GM23248 (cell line): ENCODE measurements at regions not wholly inside any gene's neighbourhood (a gene's known extent, or its start where the extent isn't known, plus 50 kb on each side); places are given as distances from the start of the nearest gene placed in this dataset.

Experiments used
- DNase-seq: peaks from one replicate; pipeline ENCODE4 v3.0.0-alpha.2; 2015
- H2AFZ ChIP-seq: fragments of 200-600 bp; sonication (generic); 2 replicates; pipeline ENCODE4 v1.6.1; 2016; ENCODE audit warnings: antibody characterized with exemption
- H3F3A ChIP-seq: fragments of 200-600 bp; sonication (generic); 2 replicates; pipeline ENCODE4 v1.6.1; 2016; ENCODE audit warnings: mild to moderate bottlenecking, antibody characterized with exemption, mixed run types; ENCODE audit not compliant: insufficient read depth
- H3K27ac ChIP-seq: fragments of 200-600 bp; sonication (generic); 2 replicates; pipeline ENCODE4 v1.5.1; 2016; ENCODE audit warnings: mild to moderate bottlenecking
- H3K27me3 ChIP-seq: fragments of 200-600 bp; sonication (generic); replicated peaks from 2 replicates; pipeline ENCODE4 v1.6.1; 2016; ENCODE audit warnings: mild to moderate bottlenecking; ENCODE audit not compliant: insufficient read depth
- H3K36me3 ChIP-seq: fragments of 200-600 bp; sonication (generic); 2 replicates; pipeline ENCODE4 v1.6.1; 2016; ENCODE audit warnings: low read depth, mild to moderate bottlenecking
- H3K4me1 ChIP-seq: fragments of 200-600 bp; sonication (generic); 2 replicates; pipeline ENCODE4 v1.6.1; 2016; ENCODE audit warnings: mild to moderate bottlenecking; ENCODE audit not compliant: insufficient read depth
- H3K4me2 ChIP-seq: fragments of 200-600 bp; sonication (generic); one replicate; pipeline ENCODE4 v1.6.1; 2016; ENCODE audit warnings: mild to moderate bottlenecking; ENCODE audit not compliant: unreplicated experiment
- H3K4me3 ChIP-seq: fragments of 200-600 bp; sonication (generic); 2 replicates; pipeline ENCODE4 v1.5.1; 2016; ENCODE audit warnings: mild to moderate bottlenecking
- H3K79me2 ChIP-seq: fragments of 200-600 bp; sonication (generic); 2 replicates; pipeline ENCODE4 v1.6.1; 2016; ENCODE audit warnings: mild to moderate bottlenecking; ENCODE audit not compliant: insufficient read depth
- H3K9ac ChIP-seq: fragments of 200-600 bp; sonication (generic); 2 replicates; pipeline ENCODE4 v1.6.1; 2016; ENCODE audit warnings: mild to moderate bottlenecking
- H3K9me2 ChIP-seq: fragments of 200-600 bp; sonication (generic); 2 replicates; pipeline ENCODE4 v1.6.1; 2016; ENCODE audit warnings: mixed run types, mild to moderate bottlenecking, moderate library complexity; ENCODE audit not compliant: insufficient read depth
- H3K9me3 ChIP-seq: fragments of 200-600 bp; sonication (generic); one replicate; pipeline ENCODE4 v1.6.1; 2017; ENCODE audit warnings: low read depth
- H4K20me1 ChIP-seq: fragments of 200-600 bp; sonication (generic); 2 replicates; pipeline ENCODE4 v1.6.0; 2016; ENCODE audit not compliant: insufficient read depth
- EZH2 ChIP-seq: fragments of 200-600 bp; sonication (generic); IDR thresholded peaks from 2 replicates; pipeline ENCODE4 v1.6.1; 2018; ENCODE audit warnings: antibody characterized with exemption, mild to moderate bottlenecking; ENCODE audit not compliant: insufficient read depth, poor library complexity, severe bottlenecking
- EZH2phosphoT487 ChIP-seq: fragments of 200-600 bp; sonication (generic); IDR thresholded peaks from 2 replicates; pipeline ENCODE4 v1.6.1; 2018; ENCODE audit warnings: antibody characterized with exemption, moderate library complexity, mild to moderate bottlenecking, low read depth; ENCODE audit not compliant: insufficient read depth
- WGBS, 2 experiments: methylation state at CpG; one replicate each; pipeline ENCODE4 v1.1.6; 2015 to 2017; ENCODE audit warnings: low lambda C conversion rate in 2 of 2, low coverage in 1 of 2; ENCODE audit errors: missing lambda C conversion rate in 2 of 2; 5-methylcytosine and 5-hydroxymethylcytosine counted together
- in situ Hi-C: fragments of 300-500 bp; cut with MboI; formaldehyde crosslinking; loops from 2 replicates; pipeline ENCODE4 v1.15.0; 2020

DNA sequence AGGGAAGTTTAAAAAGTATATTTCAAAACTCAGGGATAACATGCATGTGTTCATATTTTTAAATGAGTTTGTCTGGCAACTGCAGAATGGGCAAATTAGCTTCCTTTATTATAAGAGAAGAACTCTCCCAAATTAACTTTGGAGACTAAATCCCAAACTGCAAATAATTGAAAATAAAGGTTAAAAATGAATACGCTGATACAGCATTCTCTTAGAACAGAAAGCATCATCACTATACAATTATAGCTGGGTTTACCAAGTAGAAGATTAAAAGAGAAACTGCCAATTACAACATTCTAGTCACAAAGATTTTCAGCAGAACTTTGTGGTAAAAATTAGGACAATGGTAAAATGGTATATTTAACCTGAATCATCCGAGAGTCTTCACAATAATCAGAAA lies 73.3 kb downstream of the OLFM4 start:
- Histone ChIP-seq H3K36me3 (no peaks in the 10 kb centered on the region), H3K4me1 (no peaks in the 10 kb centered on the region), H3K27ac (no peak overlapping the region), H3K79me2 (no peaks in the 10 kb centered on the region), H4K20me1 (no peaks in the 10 kb centered on the region), H3K4me2 (no peak overlapping the region), H3K9ac (no peak overlapping the region), H3K9me2 (no peaks in the 10 kb centered on the region), H3K4me3 (no peak overlapping the region), H3K9me3 (no peaks in the 10 kb centered on the region), H3K27me3 (no peaks in the 10 kb centered on the region), H3F3A (no peaks in the 10 kb centered on the region), H2AFZ (no peak overlapping the region)
- in situ Hi-C loops, result no loop called here
- TF ChIP-seq EZH2phosphoT487 (no peak), EZH2 (no peak)
- no peak for DNase-seq
- 37 to 38% methylated on average over 2 of the region's 2 CpGs for WGBS, 2 experiments

DNA sequence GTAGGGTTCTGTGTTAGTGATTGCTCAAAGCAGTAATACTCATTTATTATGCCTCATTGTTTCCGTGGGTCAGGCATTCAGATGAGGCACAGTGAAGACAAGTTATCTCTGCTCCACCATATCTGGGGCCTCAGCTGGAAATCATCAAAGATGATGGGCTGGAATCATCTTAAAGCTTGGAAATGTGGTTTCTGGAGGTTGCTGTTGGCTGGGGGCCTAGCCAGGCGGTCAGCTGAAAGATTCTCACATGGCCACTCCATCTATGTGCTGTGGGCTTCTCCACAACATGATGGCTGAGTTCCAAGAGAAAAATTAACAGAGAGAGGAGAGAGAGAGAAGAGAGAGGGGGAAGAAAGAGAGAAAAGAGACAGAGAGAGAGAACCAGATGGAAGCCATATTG lies 75.5 kb downstream of the OLFM4 start:
- in situ Hi-C loops, result no loop called here
- Histone ChIP-seq H3K27ac (no peak overlapping the region), H3K9me3 (no peaks in the 10 kb centered on the region), H4K20me1 (no peaks in the 10 kb centered on the region), H3K79me2 (no peaks in the 10 kb centered on the region), H3K4me3 (no peak overlapping the region), H2AFZ (no peak overlapping the region), H3F3A (no peaks in the 10 kb centered on the region), H3K9ac (no peak overlapping the region), H3K27me3 (no peaks in the 10 kb centered on the region), H3K4me1 (no peaks in the 10 kb centered on the region), H3K36me3 (no peaks in the 10 kb centered on the region), H3K4me2 (no peak overlapping the region), H3K9me2 (no peaks in the 10 kb centered on the region)
- TF ChIP-seq EZH2phosphoT487, result no peak
- no peak for TF ChIP-seq EZH2
- DNase-seq, result no peak
- 2 to 3% methylated on average over 2 of the region's 2 CpGs for whole genome bisulfite sequencing, 2 experiments

DNA sequence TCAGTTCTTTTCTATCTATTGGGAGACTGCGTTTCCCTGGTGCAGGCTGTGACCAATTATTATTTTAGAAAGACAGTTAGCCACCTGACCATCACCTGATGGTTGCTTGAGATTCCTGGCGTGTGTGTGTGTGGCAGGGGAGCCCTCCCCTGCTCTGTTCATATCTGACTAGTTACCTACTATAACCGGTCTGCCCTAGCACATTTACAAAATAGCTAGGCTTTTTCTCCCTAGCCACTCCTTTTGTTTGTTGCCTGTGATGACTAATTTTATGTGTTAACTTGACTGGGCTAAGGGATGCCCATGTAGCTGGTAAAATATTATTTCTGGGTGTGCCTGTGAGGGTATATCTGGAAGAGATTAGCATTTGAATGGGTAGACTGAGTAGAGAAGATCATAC lies 76.9 kb downstream of the OLFM4 start:
- no peak overlapping the region for H3K27ac ChIP-seq
- in situ Hi-C loops, result no loop called here
- H3K4me1 ChIP-seq, result no peaks in the 10 kb centered on the region
- DNase-seq, result no peak
- no peak overlapping the region for H3K4me2 ChIP-seq
- H3K4me3 ChIP-seq, result no peak overlapping the region
- H3K27me3 ChIP-seq, result no peaks in the 10 kb centered on the region
- no peaks in the 10 kb centered on the region for H3K36me3 ChIP-seq
- H3F3A ChIP-seq, result no peaks in the 10 kb centered on the region
- no peak overlapping the region for H3K9ac ChIP-seq
- no peaks in the 10 kb centered on the region for H3K9me2 ChIP-seq
- H3K9me3 ChIP-seq, result no peaks in the 10 kb centered on the region
- no peak for TF ChIP-seq EZH2phosphoT487
- no peak for TF ChIP-seq EZH2
- H4K20me1 ChIP-seq, result no peaks in the 10 kb centered on the region
- no peak overlapping the region for H2AFZ ChIP-seq
- no peaks in the 10 kb centered on the region for H3K79me2 ChIP-seq
- WGBS, 2 experiments, result 26 to 33% methylated on average over 3 of the region's 3 CpGs

DNA sequence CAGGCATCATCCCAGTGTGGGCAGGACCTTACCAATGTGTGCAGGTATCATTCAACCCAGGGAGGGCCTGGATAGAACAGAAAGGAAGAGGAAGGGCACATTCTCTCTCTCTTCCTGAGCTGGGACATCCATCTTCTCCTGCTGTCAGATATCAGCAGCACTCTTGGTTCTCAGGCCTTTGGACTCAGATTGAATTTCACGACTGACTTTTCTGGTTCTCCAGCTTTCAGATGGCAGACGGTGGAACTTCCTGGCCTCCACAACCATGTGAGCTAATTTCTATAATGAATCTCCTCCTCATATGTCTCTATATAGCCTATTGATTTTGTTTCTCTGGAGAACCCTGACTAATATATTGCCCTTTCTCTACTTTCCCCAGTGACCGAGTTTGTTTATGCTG lies 77.3 kb downstream of the OLFM4 start:
- no peak overlapping the region for H2AFZ ChIP-seq
- H3K9ac ChIP-seq, result no peak overlapping the region
- in situ Hi-C loops, result no loop called here
- TF ChIP-seq EZH2, result no peak
- no peak for TF ChIP-seq EZH2phosphoT487
- no peaks in the 10 kb centered on the region for H3K27me3 ChIP-seq
- no peaks in the 10 kb centered on the region for H3K4me1 ChIP-seq
- WGBS, 2 experiments, result 30 to 32% methylated on average over 3 of the region's 3 CpGs
- H3K79me2 ChIP-seq, result no peaks in the 10 kb centered on the region
- no peak overlapping the region for H3K4me2 ChIP-seq
- no peaks in the 10 kb centered on the region for H4K20me1 ChIP-seq
- H3K9me3 ChIP-seq, result no peaks in the 10 kb centered on the region
- H3F3A ChIP-seq, result no peaks in the 10 kb centered on the region
- DNase-seq, result no peak
- H3K27ac ChIP-seq, result no peak overlapping the region
- no peak overlapping the region for H3K4me3 ChIP-seq
- no peaks in the 10 kb centered on the region for H3K9me2 ChIP-seq
- no peaks in the 10 kb centered on the region for H3K36me3 ChIP-seq

DNA sequence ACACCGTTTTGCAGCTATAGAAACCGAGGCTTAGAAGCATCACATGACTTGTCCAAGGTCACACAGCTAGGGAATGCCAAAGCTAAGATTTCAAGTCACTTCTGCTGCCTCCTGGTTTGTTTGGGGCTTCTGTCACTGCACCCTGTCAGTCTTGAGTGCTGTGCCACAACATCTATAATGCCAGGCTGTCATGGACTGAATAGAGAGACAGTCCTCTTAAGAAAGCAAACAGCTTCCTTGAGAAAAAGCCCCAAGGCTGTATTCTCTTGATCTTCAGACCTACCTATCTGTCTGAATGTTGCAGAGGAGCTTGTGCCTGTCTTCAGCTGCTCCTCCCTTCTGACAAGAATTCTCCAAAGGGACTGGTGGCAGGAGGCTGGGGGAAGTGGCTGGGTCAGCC lies 81.6 kb downstream of the OLFM4 start:
- 3 to 4% methylated on average over 2 of the region's 2 CpGs for WGBS, 2 experiments
- Histone ChIP-seq H3K4me3 (no peak overlapping the region), H3K9me2 (no peaks in the 10 kb centered on the region), H3K36me3 (no peaks in the 10 kb centered on the region), H3K79me2 (no peaks in the 10 kb centered on the region), H3K9me3 (no peaks in the 10 kb centered on the region), H3K4me1 (no peaks in the 10 kb centered on the region), H3K27ac (no peak overlapping the region), H3F3A (no peaks in the 10 kb centered on the region), H2AFZ (no peak overlapping the region), H3K9ac (no peak overlapping the region), H3K4me2 (no peak overlapping the region), H3K27me3 (no peaks in the 10 kb centered on the region), H4K20me1 (no peaks in the 10 kb centered on the region)
- in situ Hi-C loops, result no loop called here
- DNase-seq, result no peak
- TF ChIP-seq EZH2phosphoT487 (no peak), EZH2 (no peak)
